T-helper 17 cell (primary cell): ENCODE measurements at regions not wholly inside any gene's neighbourhood (a gene's known extent, or its start where the extent isn't known, plus 50 kb on each side); places are given as distances from the start of the nearest gene placed in this dataset.

Experiments used
- ATAC-seq: fragments of 150-1000 bp; cut with Tn5 transposase; 2 replicates; pipeline ENCODE4 v1.10.0; 2021; ENCODE audit warnings: mild to moderate bottlenecking, moderate library complexity
- DNase-seq, 3 donors: peaks; one replicate each; pipeline versions ENCODE4 v3.0.0 to v3.0.0-alpha.2; 2020 to 2021
- H3K9me3 ChIP-seq: one replicate; pipeline ENCODE4 v1.7.0; 2013; ENCODE audit warnings: low read length, mild to moderate bottlenecking; ENCODE audit not compliant: control insufficient read depth, poor library complexity, severe bottlenecking
- H3K27ac Mint-ChIP-seq: one replicate; pipeline ENCODE4 v1.8.0; 2022; ENCODE audit warnings: mild to moderate bottlenecking, moderate library complexity, mixed read lengths
- H3K27me3 Mint-ChIP-seq: one replicate; pipeline ENCODE4 v1.8.0; 2022; ENCODE audit warnings: mixed read lengths
- H3K36me3 Mint-ChIP-seq: one replicate; pipeline ENCODE4 v1.8.0; 2022; ENCODE audit warnings: low read depth, mixed read lengths
- H3K4me1 Mint-ChIP-seq: one replicate; pipeline ENCODE4 v1.8.0; 2022; ENCODE audit warnings: mild to moderate bottlenecking, mixed read lengths
- H3K4me3 Mint-ChIP-seq: one replicate; pipeline ENCODE4 v1.8.0; 2022; ENCODE audit warnings: mild to moderate bottlenecking, moderate library complexity, mixed read lengths

GRCh38 chr9:19936598-19936997 lies 147.8 kb upstream of the SLC24A2 start:
- peaks cover 10% of the 10 kb centered on the region for H3K4me1 Mint-ChIP-seq
- H3K27ac Mint-ChIP-seq: no peak overlapping the region
- H3K36me3 Mint-ChIP-seq: peaks cover 2% of the 10 kb centered on the region
- H3K4me3 Mint-ChIP-seq: no peak overlapping the region
- ATAC-seq: no peak
- peaks cover 17% of the 10 kb centered on the region for H3K27me3 Mint-ChIP-seq
- no peak for DNase-seq
- H3K9me3 ChIP-seq: peaks cover 3% of the 10 kb centered on the region

GRCh38 chr9:19935422-19935821 lies 146.6 kb upstream of the SLC24A2 start:
- peaks cover 3% of the 10 kb centered on the region for H3K9me3 ChIP-seq
- ATAC-seq (no peak), DNase-seq (no peak)
- Mint-ChIP-seq H3K4me3 (no peak overlapping the region), H3K4me1 (peaks cover 10% of the 10 kb centered on the region), H3K36me3 (peaks cover 2% of the 10 kb centered on the region), H3K27ac (no peak overlapping the region), H3K27me3 (peaks cover 17% of the 10 kb centered on the region)

GRCh38 chr9:19934301-19934871 lies 145.5 kb upstream of the SLC24A2 start:
- peaks cover 17% of the 10 kb centered on the region for H3K27me3 Mint-ChIP-seq
- ATAC-seq: no peak
- H3K9me3 ChIP-seq: peaks cover 2% of the 10 kb centered on the region
- DNase-seq: no peak
- no peak overlapping the region for H3K27ac Mint-ChIP-seq
- peaks cover 10% of the 10 kb centered on the region for H3K4me1 Mint-ChIP-seq
- H3K4me3 Mint-ChIP-seq: peak overlapping the region; percentile 69
- H3K36me3 Mint-ChIP-seq: peaks cover 2% of the 10 kb centered on the region

- no peak overlapping the region for H3K4me3 Mint-ChIP-seq
- no peak overlapping the region for H3K27ac Mint-ChIP-seq
- peaks cover 24% of the 10 kb centered on the region for H3K27me3 Mint-ChIP-seq
- DNase-seq: no peak
- peaks cover 2% of the 10 kb centered on the region for H3K36me3 Mint-ChIP-seq
- H3K9me3 ChIP-seq: no peaks in the 10 kb centered on the region
- ATAC-seq: no peak
- peaks cover 14% of the 10 kb centered on the region for H3K4me1 Mint-ChIP-seq
Observed at GRCh38 chr9:19931098-19931890, 142.5 kb upstream of the SLC24A2 start.

- ATAC-seq: no peak
Observed at GRCh38 chr9:19927560-19927959, 138.7 kb upstream of the SLC24A2 start.

GRCh38 chr9:19926774-19927173 lies 137.9 kb upstream of the SLC24A2 start:
- DNase-seq (no peak), ATAC-seq (no peak)
- Mint-ChIP-seq H3K4me3 (no peak overlapping the region), H3K36me3 (peaks cover 2% of the 10 kb centered on the region), H3K27ac (no peak overlapping the region), H3K4me1 (peaks cover 9% of the 10 kb centered on the region), H3K27me3 (peaks cover 34% of the 10 kb centered on the region)
- H3K9me3 ChIP-seq: no peaks in the 10 kb centered on the region

More at GRCh38 chr9:19927560-19927959, 138.7 kb upstream of the SLC24A2 start:
- no peak for DNase-seq
- Mint-ChIP-seq H3K36me3 (peaks cover 2% of the 10 kb centered on the region), H3K27me3 (peaks cover 27% of the 10 kb centered on the region), H3K4me1 (peaks cover 9% of the 10 kb centered on the region), H3K27ac (no peak overlapping the region), H3K4me3 (no peak overlapping the region)
- H3K9me3 ChIP-seq: no peaks in the 10 kb centered on the region

- no peaks in the 10 kb centered on the region for H3K9me3 ChIP-seq
- Mint-ChIP-seq H3K4me1 (peaks cover 9% of the 10 kb centered on the region), H3K4me3 (peak overlapping the region; percentile 83), H3K27ac (peak overlapping the region; percentile 27), H3K36me3 (peaks cover 2% of the 10 kb centered on the region), H3K27me3 (peaks cover 37% of the 10 kb centered on the region)
- ATAC-seq (peak; percentile 99), DNase-seq (peak; percentile 34 to 73 (median 48))
Observed at GRCh38 chr9:19925674-19926503, 137.1 kb upstream of the SLC24A2 start.

- no peak overlapping the region for H3K4me3 Mint-ChIP-seq
- DNase-seq: no peak
- no peaks in the 10 kb centered on the region for H3K9me3 ChIP-seq
- H3K36me3 Mint-ChIP-seq: peaks cover 2% of the 10 kb centered on the region
- peaks cover 50% of the 10 kb centered on the region for H3K27me3 Mint-ChIP-seq
- H3K4me1 Mint-ChIP-seq: peaks cover 8% of the 10 kb centered on the region
- ATAC-seq: no peak
- H3K27ac Mint-ChIP-seq: no peak overlapping the region
Observed at GRCh38 chr9:19924080-19924479, 135.2 kb upstream of the SLC24A2 start.

GRCh38 chr9:19922476-19923118 lies 133.8 kb upstream of the SLC24A2 start:
- DNase-seq (no peak), ATAC-seq (no peak)
- peaks cover 55% of the 10 kb centered on the region for H3K27me3 Mint-ChIP-seq
- peaks cover 5% of the 10 kb centered on the region for H3K4me1 Mint-ChIP-seq
- H3K27ac Mint-ChIP-seq: no peak overlapping the region
- no peak overlapping the region for H3K4me3 Mint-ChIP-seq
- peaks cover 4% of the 10 kb centered on the region for H3K36me3 Mint-ChIP-seq
- no peaks in the 10 kb centered on the region for H3K9me3 ChIP-seq

- H3K4me3 Mint-ChIP-seq: no peak overlapping the region
- no peak for DNase-seq
- ATAC-seq: no peak
- peaks cover 51% of the 10 kb centered on the region for H3K27me3 Mint-ChIP-seq
- no peaks in the 10 kb centered on the region for H3K4me1 Mint-ChIP-seq
- H3K27ac Mint-ChIP-seq: no peak overlapping the region
- peaks cover 4% of the 10 kb centered on the region for H3K36me3 Mint-ChIP-seq
- no peaks in the 10 kb centered on the region for H3K9me3 ChIP-seq
Observed at GRCh38 chr9:19920401-19920800, 131.6 kb upstream of the SLC24A2 start.

GRCh38 chr9:19918630-19919029 lies 129.8 kb upstream of the SLC24A2 start:
- ATAC-seq (no peak), DNase-seq (no peak)
- no peaks in the 10 kb centered on the region for H3K4me1 Mint-ChIP-seq
- H3K9me3 ChIP-seq: no peaks in the 10 kb centered on the region
- H3K4me3 Mint-ChIP-seq: no peak overlapping the region
- H3K36me3 Mint-ChIP-seq: peaks cover 2% of the 10 kb centered on the region
- no peak overlapping the region for H3K27ac Mint-ChIP-seq
- peaks cover 39% of the 10 kb centered on the region for H3K27me3 Mint-ChIP-seq

GRCh38 chr9:19914044-19914443 lies 125.2 kb upstream of the SLC24A2 start:
- Mint-ChIP-seq H3K4me1 (no peaks in the 10 kb centered on the region), H3K36me3 (peaks cover 2% of the 10 kb centered on the region), H3K27me3 (peaks cover 9% of the 10 kb centered on the region), H3K27ac (no peak overlapping the region), H3K4me3 (no peak overlapping the region)
- DNase-seq (no peak), ATAC-seq (no peak)
- no peaks in the 10 kb centered on the region for H3K9me3 ChIP-seq

GRCh38 chr9:19913151-19913550 lies 124.3 kb upstream of the SLC24A2 start:
- no peaks in the 10 kb centered on the region for H3K36me3 Mint-ChIP-seq
- no peak overlapping the region for H3K27ac Mint-ChIP-seq
- no peaks in the 10 kb centered on the region for H3K9me3 ChIP-seq
- H3K4me1 Mint-ChIP-seq: no peaks in the 10 kb centered on the region
- DNase-seq (no peak), ATAC-seq (no peak)
- H3K4me3 Mint-ChIP-seq: no peak overlapping the region
- peaks cover under 1% of the 10 kb centered on the region for H3K27me3 Mint-ChIP-seq
